SK-N-MC (cell line): ENCODE measurements at regions not wholly inside any gene's neighbourhood (a gene's known extent, or its start where the extent isn't known, plus 50 kb on each side); places are given as distances from the start of the nearest gene placed in this dataset.

Experiments used
- EZH2 ChIP-seq: fragments of 200-600 bp; sonication (generic); IDR thresholded peaks from one replicate; pipeline ENCODE4 v1.6.1; 2017; ENCODE audit warnings: antibody characterized with exemption
- FOXP2 ChIP-seq: optimal IDR thresholded peaks from 2 replicates; pipeline ENCODE3; 2011; ENCODE audit warnings: mild to moderate bottlenecking, moderate library complexity; ENCODE audit not compliant: insufficient read depth; ENCODE audit errors: extremely low read length, control extremely low read depth
- POLR2AphosphoS5 ChIP-seq: IDR thresholded peaks from 2 replicates; pipeline ENCODE4 v1.6.1; 2012; ENCODE audit warnings: mild to moderate bottlenecking, low read depth, low read length, borderline replicate concordance

DNA sequence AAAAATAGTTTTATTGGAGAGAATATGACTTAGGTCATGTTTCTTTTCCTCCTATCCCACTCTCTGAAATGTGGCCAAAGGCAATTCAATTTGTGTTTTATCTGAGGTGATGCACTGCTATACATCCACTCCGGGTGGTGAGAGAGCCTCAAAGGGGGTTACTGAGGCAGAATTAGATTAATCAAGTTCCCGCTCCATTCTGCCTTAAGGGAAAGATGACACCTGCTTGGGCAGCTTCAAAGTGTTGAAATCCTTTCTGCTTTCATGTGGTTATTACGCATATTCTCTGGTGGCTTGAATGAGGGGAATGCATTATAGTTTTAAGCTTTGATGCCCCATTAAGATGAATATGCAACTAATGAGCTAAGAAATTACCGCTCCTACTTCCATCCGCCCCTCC, 213.0 kb upstream of the TMEFF2 start:
- no peak for TF ChIP-seq POLR2AphosphoS5
- TF ChIP-seq EZH2 = no peak
- no peak for TF ChIP-seq FOXP2
